ENCODE measurements at regions not wholly inside any gene's neighbourhood (a gene's known extent, or its start where the extent isn't known, plus 50 kb on each side); places are given as distances from the start of the nearest gene placed in this dataset.
"Not testable (repeated sequence)": the region's sequence is repeated elsewhere in the genome, so short reads cannot be mapped to it uniquely, and the experiment has no call there.

DNA sequence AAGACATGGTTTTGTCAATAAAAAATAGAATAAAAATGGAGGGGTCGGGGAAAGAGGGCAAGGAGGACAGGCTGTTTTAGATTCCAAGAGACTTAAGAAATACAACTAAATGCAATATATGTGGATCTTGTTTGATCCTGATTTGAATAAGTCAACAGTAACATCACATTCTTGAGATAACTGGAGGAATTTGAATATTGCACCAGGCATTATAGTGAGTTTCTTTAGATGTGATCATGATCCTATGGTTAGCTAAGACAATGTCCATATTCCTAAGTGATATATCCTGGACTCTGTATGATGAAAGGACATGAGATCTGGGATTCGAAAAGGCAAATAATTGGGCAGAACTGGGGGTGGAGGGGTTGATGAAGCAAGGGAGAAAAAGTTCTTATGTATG, 311.8 kb downstream of the PLPP3 start:
- no peak for DNase-seq (ENCODE audit: low read depth)

DNA sequence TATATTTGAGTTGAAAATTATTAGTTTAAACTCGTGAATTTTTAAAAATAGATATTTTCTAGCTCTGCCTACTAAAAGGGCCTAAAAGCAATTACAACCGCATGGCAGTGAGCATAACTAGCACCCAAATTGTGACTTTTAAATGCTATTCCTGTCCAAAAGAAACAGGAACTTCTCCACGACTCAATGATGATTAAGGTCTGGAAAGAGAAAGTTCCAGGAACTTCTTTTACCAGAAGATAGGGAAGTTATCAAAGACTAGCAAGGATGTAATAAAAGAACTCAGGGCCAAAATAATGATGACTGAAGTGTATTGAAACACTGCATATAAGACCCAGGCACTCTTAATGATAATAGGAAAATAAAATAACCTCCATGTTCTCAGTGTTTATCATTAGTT, 313.0 kb downstream of the PLPP3 start:
- DNase-seq (ENCODE audit: low read depth): no peak

DNA sequence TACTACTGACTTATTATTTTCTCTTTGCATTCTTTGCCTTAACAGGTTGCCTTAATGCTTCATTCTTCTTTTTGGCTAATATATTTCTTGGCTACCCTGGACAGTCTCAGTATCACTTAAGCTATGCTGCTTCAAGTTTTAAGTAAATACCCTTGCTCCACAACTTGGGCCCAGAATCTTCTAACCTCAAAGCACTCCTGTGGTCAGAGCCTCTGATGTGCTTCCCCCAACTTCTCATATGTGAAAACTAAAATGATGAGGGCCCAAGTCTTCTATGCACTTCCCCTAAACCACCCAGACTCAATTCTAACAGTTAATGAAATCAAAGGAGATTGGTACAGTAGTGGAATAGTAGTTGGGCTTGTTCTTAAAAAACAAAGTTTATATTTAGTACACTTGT, 314.1 kb downstream of the PLPP3 start:
- no peak for DNase-seq (ENCODE audit: low read depth)

DNA sequence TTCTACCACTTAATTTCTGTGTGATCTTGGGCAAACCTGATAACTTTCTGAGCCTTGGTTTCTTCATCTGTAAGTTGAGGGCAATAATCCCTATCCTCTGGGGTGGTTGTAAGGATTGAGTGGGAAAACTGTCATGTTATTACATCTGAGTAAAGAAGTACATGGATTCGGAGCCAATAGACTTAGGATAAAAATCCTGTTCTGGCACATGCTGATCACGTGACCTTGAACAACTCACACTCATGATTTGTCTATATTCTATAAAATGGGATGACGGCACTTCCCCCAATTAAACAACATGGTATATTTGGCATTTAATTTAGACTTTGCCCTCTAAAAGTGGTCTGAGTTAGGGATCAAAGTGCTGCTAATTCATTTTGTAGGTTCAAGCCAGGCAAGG, 315.5 kb downstream of the PLPP3 start:
- no peak for DNase-seq (ENCODE audit: low read depth)

DNA sequence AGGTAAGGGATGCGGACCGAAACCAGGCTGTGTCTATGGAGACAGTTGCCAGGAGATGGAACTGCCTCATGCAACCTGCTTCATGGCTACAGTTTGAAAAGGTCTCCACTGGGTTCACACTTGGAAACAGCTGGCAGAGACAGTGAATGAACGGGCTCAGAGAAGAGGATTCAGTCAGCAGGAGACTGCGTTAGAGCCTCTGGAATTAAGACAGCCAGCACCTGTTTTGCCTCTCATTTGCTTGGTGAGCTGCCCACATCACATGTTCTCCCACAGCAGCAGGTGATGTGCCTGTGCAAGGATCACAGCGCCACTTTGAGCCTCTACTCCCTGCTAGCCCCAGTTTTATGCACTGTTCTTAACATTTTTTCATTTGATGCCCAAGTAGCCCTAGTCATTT, 321.0 kb downstream of the PLPP3 start:
- DNase-seq (ENCODE audit: low read depth): no peak

DNA sequence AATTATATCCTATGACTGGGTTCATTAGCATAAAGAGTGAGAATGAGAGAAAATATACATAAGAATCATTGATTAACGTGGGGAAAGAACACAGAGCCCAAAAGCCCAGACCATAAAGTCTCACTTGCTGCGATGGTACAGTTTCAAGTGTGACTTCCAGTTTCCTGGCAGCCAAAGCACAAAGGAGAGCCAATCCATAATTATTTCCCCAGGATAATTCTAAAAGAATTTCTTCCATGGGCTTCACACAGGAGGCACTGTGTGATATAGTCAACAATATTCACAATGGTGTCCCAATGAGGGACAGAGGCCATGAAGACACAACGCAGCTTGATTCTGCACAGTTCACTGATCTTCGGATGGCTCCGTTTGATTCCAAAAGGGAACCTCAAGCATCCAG, 321.6 kb downstream of the PLPP3 start:
- no peak for DNase-seq (ENCODE audit: low read depth)

DNA sequence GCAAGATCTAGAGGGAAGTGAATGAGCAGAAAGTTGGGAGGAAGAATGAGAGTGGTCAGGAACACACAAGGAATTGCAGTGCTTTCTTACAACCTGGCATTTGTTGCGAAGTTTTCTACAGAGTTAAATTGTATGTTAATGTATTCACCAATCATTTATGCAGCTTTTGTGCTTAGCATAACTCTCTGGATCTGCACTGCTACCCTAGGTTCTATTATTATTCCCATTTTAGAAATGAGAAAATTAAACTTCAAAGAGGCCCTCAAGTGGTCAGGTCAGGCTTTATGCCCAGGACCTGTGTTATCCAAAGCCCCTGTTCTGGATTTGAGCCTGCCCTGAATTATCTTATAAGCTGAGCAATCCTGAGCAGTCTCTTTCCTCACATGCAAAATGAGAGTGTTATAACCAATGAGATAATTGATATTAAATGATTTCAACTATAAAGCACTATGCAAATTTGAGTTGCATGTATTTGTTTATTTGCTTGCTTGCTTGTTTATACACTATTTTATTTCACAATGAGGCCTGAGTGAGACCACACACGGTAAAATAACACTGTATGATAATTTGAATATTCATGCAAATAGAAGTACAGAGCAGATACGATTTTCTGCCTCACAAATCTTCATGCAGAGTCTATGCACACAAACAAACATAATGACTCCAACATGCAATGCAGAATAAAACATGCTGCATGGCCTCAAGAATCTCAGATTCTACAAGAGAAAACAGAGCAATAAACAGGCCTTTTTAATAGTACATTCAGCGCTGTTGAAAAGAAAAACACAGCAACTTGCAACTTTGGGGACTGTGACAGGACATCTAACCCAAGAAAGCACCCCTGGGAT, 323.0 kb downstream of the PLPP3 start:
- DNase-seq (ENCODE audit: low read depth): no peak

DNA sequence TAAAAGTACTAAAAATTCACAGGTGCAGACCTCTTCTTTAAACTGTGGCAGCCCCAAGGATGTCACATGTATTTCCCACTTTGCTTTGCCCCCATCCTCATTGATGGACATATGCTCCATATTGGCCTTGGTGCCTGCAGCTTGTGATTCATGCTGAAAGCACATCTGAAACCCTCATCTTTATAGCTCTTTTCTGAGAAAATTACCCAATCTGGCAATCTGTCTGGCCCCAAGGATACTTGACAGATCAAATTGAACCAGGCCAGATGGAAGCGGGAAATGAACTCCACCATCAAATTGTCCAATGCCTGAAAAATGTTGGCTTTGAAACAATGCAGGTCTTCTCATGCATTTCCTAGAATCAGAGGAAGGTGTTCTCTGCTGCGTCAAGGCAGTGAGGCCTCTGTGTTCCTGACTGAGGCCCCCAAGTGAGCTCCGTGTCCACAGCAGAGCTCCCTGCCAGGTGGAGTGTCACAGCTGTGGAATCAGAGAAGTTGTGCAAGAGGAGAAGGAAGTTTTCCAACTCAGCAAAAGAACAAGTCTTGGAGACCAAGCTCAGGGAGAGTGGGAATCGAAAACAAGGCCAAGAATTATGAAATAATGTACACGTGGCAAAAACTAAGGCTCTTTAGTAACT, 323.7 kb downstream of the PLPP3 start:
- no peak for DNase-seq (ENCODE audit: low read depth)

DNA sequence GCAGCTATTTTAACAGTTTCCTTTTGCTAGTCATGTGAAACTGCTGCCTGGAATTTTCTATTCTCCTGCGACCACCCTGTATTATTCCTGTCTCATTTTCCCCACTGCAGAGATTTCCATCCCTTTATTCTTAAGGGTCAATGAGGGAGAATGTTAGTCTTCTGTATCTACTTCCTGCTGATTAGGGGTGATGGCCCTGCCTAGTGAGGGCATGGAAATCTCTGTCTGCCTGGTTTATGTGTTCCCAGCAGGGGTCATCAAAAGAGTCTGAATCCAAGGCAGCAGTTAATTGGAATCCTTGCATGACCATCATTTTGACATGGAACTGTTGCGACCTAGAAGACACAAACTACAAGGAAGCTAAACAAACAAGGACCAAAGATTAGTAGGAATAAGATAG, 325.2 kb downstream of the PLPP3 start:
- DNase-seq (ENCODE audit: low read depth): no peak

DNA sequence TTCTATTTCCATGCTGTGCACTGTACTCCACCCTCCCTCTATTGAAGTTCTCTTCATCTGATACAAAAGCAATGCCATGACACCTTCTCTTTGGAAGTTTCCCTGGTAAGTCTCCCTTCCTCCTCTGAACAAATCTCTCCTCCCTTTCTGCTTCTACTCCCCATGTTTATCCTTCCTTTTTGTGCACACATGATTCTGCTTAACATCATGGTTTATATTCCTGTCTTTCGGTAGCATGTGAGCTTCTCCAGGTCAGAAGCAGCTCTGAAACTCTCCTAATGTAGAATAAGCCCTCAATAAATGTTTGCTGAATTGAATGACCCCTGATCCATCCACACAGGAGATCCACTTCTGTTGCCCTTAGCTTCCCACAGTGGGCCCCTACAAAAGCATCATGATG, 328.6 kb downstream of the PLPP3 start:
- DNase-seq (ENCODE audit: low read depth): no peak

DNA sequence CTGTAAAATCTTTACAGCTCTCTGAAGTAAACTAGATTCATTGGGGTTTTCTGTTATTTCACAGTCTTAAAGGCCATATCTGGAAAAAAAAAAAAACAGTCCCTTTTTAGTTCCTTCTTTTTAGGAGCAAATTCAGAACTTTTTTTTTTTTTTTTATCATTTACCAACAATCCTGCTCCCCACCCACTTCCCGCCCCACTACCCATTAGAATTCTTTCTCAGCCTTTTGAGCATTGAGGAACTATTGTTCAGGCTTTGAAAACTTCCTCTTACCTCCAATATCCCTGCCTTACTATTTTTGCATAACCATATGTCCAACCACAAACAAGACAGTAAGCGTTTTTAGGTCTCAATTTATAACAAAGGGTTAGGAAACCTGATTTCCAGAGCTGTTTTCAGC, 330.1 kb downstream of the PLPP3 start:
- no peak for DNase-seq (ENCODE audit: low read depth)

DNA sequence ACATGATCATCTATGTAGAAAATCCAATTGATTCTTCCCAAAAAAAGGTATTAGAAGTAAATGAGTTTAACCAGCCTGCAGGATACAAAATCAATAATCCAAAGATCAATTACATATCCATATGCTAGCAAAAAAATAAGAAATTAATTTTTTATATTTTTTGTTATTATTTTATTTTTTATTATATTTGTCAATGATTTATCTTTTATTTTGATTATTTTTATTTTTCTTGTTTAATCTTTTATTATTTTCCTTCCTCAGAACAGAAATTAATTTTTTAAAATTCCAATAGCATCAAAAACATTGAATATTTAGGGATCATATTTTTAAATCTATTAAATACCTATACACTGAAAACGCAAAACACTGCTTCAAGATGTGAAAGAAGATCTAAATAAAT, 331.2 kb downstream of the PLPP3 start:
- no peak for DNase-seq (ENCODE audit: low read depth)

DNA sequence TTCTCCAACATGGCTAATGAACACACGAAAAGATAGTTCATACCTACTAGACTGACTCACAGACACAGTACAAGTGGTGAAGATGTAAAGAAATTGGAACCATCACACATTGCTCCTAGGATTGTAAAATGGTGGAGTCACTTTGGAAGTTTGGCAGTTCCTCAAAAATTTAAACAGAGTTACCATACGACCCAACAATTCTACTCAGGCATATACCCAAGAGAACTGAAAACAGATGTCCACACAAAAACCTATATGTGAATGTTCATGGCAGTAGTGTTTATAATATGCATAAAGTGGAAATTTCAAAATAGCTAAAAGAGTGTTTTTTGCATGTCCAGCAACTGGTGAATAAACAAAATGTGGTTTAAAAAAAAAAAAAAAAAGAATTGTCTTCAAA, 332.6 kb downstream of the PLPP3 start:
- DNase-seq (ENCODE audit: low read depth): not testable (repeated sequence)

DNA sequence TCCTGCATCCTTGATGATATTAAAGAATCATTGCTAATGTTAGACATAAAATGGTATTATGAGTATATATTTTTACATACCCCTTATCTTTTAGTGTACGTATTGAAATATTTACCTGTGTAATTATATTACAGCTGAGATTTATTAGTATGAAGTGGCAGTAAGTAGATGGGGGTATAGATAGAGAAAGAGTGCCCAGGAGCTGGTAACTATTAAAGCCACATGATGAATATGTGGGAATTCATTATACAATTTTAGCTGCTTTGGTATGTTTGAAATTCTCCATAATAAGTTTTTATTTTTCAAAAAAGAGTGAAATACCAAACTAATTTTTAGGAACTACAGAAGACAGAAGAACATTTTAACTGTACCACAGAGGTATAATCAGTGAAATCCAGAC, 339.0 kb downstream of the PLPP3 start:
- DNase-seq (ENCODE audit: low read depth): no peak

DNA sequence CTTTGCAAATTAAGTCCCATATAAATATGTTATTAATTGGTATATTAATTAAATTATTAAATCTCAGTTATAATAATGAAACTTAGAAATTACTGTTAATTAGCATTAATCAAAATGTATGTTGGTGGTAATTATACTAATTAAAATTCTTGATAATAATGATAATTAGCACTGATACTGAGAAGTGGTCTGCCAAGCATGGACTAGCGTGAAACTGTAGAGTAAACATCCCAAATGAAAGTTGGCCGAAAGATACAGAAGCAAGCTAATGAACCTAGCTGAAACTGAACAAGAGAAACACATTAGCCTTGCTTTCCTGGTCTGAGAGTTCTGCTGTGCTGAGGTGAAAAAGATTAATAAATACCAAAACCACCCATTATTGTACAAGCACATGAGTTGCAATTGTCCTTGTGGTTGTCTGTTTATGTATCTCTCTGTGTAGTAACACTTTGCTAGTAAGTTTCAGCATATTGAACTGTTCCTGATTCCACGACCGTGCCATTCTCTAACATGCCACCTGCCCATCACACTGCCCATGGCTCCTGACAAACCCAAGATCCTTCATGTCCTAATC, 341.8 kb downstream of the PLPP3 start:
- no peak for DNase-seq (ENCODE audit: low read depth)

DNA sequence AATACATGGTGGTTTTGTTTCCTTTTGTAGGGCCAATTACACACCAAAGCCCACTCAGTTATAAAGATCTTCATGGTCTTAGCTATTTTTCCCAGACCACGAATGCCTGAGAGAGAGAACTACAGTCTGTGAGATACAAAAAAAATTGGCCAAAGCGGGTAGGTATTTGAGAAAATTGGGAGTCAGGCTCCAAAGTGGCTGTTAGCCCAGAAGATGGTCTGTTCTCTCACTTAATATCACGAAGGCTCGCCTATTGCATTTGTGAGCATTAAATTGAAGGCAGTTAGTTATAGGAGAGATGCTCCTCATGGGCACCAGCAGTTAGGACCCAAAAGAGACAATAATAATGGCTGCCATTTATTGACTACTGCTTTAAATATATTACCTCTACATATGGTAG, 342.7 kb downstream of the PLPP3 start:
- no peak for DNase-seq (ENCODE audit: low read depth)

DNA sequence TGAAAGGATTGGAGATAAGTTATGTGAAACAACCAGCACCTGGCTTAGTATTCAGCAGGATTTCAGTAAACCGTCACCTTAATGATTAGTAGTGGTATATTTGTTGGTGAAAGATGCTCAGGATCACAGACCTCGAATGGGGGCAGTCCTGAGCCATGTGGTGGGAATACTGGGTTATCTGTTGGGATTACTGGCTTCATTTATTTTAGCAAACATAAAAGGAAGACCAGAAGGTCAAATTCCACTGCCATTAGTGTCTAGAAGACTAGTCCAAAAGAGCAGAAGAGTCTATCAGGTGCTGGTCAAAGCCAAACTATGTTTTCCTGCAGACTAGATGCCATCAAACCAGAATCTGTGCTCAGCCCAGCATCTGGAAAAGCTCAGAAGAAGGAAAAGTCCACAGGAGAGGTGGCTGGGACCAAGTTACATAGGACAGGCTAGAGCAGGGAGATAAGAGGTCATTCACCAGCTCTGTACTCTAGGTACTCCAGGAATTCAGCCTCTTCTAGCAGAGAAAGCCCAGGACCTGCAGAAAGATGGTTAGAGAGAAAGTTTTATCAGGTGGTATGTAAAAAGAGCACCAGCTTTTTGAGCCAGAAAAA, 343.4 kb downstream of the PLPP3 start:
- no peak for DNase-seq (ENCODE audit: low read depth)

DNA sequence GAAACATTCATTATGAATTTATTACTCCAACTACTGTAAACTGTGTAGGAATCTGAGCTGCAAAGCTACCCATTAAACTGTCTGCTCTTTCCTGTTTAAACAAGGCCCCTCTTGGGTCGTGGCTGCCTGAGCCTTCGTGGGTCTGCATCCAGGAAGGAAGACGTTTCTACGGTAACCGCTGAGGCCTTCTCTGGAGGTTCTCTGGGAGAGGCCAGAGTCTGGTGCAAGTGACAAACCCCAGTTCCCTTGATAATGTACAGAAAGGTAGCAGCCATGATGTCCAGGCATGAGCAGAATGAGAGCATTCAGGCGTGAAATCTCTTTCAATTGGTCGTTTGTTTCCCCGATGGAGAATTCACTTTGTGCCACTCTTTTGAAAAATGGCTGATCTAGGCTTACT, 350.2 kb downstream of the PLPP3 start:
- no peak for DNase-seq (ENCODE audit: low read depth)

DNA sequence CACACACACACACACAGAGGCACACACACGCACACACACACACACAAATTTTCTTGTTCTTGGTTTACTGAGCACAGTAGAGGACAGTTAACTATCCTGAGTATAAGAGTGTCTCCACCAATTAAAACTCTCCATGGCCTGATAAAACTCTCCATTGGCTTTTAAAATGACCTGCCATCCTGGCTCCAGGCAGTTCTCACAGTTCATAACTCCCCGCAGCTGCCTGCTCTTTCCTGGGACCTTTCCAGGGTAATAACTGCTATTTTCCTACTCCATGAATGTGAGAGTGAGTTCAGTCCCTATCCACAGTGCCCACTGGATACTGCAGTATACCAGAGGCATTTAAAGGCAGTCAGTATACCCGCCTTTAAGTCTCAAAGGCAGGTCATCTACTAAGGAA, 351.5 kb downstream of the PLPP3 start:
- DNase-seq (ENCODE audit: low read depth): no peak

DNA sequence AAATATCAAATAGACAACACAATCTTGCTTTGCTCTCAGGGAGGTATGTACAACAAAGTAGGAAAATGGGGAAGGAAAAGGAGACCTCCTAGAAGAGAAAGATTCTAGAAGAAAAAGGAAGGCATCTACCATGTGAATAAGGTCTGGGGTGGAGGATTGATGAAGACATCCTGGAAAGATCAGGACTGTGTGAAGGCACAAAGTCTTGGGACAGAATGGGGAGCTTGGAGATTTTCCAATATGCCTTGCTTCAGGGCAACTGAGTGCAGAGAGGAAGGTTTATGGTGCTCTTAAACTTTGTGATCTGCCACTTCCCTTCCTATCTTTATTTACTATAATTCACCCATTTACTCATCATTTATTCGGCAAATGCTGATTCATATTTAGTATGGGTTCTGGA, 352.0 kb downstream of the PLPP3 start:
- no peak for DNase-seq (ENCODE audit: low read depth)

DNA sequence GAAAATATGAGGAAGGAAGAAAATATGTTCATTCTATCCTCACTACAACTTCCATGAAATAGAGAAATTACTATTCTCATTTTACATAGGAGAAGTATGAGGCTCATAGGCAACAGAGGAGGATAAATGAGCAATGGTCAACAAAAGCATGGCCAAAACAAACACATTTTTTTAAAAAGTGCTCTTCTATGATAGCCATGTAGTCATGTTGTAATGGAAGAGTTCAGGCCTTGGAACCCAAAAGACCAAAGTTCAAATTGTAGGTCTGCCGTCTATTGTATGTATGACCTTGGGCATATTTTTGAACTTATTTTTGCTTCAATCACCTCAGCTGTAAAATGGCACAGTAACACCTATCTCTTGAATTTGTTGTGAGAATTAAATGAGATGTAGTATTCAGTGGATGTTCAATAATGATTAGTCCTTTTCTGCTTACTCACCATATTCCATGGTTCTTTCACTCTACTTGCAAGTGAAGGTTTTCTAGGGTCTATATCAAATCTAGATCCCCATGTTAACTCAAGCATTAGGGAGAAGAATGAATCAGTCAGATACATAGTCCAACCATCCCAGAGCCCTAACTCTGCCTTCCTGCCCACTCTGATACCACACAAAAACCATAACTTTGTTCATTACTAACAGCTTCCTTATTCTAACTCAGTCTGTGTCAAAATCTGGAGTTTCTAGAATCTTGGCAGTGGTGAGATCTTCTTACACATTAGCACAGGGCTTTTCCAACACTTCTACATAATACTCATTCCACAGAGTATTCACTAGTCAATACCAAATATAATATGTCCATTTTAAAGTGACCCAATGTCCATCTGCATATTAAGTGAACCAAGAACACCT, 353.2 kb downstream of the PLPP3 start:
- no peak for DNase-seq (ENCODE audit: low read depth)

DNA sequence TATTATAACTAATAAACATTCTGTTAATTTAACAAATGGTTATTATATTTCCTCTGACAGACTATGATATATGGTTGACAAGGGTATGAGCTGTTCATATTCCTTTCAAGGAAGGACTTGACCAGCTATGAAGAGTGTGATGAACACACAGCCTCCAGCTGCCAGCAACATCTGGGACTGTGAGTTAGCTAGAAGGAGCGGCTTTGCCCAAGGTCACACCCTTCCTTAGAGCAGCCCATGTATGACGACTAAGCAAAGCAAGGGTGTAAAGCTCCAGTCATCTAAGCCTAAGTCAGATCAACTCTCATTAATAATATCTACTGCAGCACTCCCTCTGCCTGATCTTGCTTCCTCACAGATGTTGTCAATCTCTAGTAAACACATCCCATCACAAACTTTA, 355.4 kb downstream of the PLPP3 start:
- no peak for DNase-seq (ENCODE audit: low read depth)
